ENCODE measurements at regions not wholly inside any gene's neighbourhood (a gene's known extent, or its start where the extent isn't known, plus 50 kb on each side); places are given as distances from the start of the nearest gene placed in this dataset.

- H3K4ac ChIP-seq (ENCODE audit: low read depth, low read length) = peak overlapping the region; percentile 62
- no peak overlapping the region for H3K14ac ChIP-seq (replicated peaks; ENCODE audit: low read depth, low read length)
- H3K4me1 ChIP-seq (ENCODE audit: control insufficient read depth, insufficient read depth, low read length) = peaks cover 8% of the 10 kb centered on the region
- H3K56ac ChIP-seq (ENCODE audit: extremely low read depth, insufficient read depth, low read length) = no peak overlapping the region
- H3K27me3 ChIP-seq (ENCODE audit: control insufficient read depth, insufficient read depth, low read length) = peaks cover 22% of the 10 kb centered on the region
- no peaks in the 10 kb centered on the region for H3K9me3 ChIP-seq (ENCODE audit: control insufficient read depth, insufficient read depth, low read length)
- no peak overlapping the region; the same call in 1 of the 2 replicates for H4K5ac ChIP-seq (ENCODE audit: low read depth, low read length)
- CTCF ChIA-PET = no interaction called here
- no peaks in the 10 kb centered on the region for H3K36me3 ChIP-seq (ENCODE audit: control insufficient read depth, insufficient read depth, low read length)
- ATAC-seq (ENCODE audit: low read depth) = no peak
- TF ChIP-seq MAFK (IDR thresholded peaks at IDR 0.05; ENCODE audit: low read depth, low read length) (no peak), FOS (IDR thresholded peaks at IDR 0.05; ENCODE audit: low read depth, low read length) (no peak), MAZ (IDR thresholded peaks at IDR 0.05; ENCODE audit: borderline replicate concordance, low read depth, low read length) (no peak), POLR2A (IDR thresholded peaks at IDR 0.05; ENCODE audit: low read depth, low read length) (no peak), RCOR1 (IDR thresholded peaks at IDR 0.05; ENCODE audit: insufficient replicate concordance, low read length) (no peak)
- H3K4me3 ChIP-seq (ENCODE audit: insufficient read depth, low read depth, low read length) = no peak overlapping the region
- BruUV-seq (replicated peaks) = no TSS peak
- H3K23ac ChIP-seq (ENCODE audit: low read depth, low read length) = no peak overlapping the region
- POLR2A ChIA-PET (ENCODE audit: unreplicated experiment) = no interaction called here
- no peak overlapping the region; the same call in 1 of the 2 replicates for H3K18ac ChIP-seq (ENCODE audit: low read depth, low read length)
- dilution Hi-C loops (cut with HindIII; ENCODE audit: low sequenced_read_pairs, unreplicated experiment) (no loop called here), intact Hi-C loops (cut with micrococcal nuclease) (no loop called here), in situ Hi-C loops (cut with MboI; ENCODE audit: low sequenced_read_pairs) (no loop called here)
- H3K4me2 ChIP-seq (ENCODE audit: low read depth, low read length) = no peak overlapping the region; the same call in 1 of the 2 replicates
- no peak overlapping the region for H4K8ac ChIP-seq (ENCODE audit: low read depth in 2 of 2, low read length in 2 of 2)
- no peak overlapping the region for H3K27ac ChIP-seq (ENCODE audit: insufficient read depth, low read length)
- H2AK9ac ChIP-seq (replicated peaks; ENCODE audit: low read depth, low read length, poor library complexity) = no peak overlapping the region
- no peak overlapping the region for H2AFZ ChIP-seq (replicated peaks; ENCODE audit: low read length, poor library complexity)
- H4K91ac ChIP-seq (ENCODE audit: insufficient read depth, low read depth, low read length) = peak overlapping the region; percentile 25; the same call in 1 of the 2 replicates
- H3K9me1 ChIP-seq (ENCODE audit: insufficient read depth, low read length) = peaks cover 9% of the 10 kb centered on the region
- peak overlapping the region; percentile 7; the same call in 1 of the 2 replicates for H2BK120ac ChIP-seq (ENCODE audit: low read depth, low read length)
- no peak overlapping the region for H2BK15ac ChIP-seq (ENCODE audit: low read depth, low read length)
- WGBS, 2 experiments (ENCODE audit: extremely low coverage in 2 of 2, insufficient read length in 1 of 2) = 88% methylated on average over 2 of the region's 6 CpGs; no CpG with 5 or more reads in 1 of the 2 experiments
- H3K79me1 ChIP-seq (ENCODE audit: low read depth in 1 of 2, low read length in 2 of 2) = no peaks in the 10 kb centered on the region
- H2BK5ac ChIP-seq (ENCODE audit: low read depth, low read length, poor library complexity, severe bottlenecking) = no peak overlapping the region
- no peak for DNase-seq
- no peak overlapping the region for H3K9ac ChIP-seq (ENCODE audit: low read depth, low read length)
- H2AK5ac ChIP-seq (ENCODE audit: low read depth, low read length) = peak overlapping the region; percentile 61; the same call in 1 of the 2 replicates
- H2BK20ac ChIP-seq (ENCODE audit: low read depth, low read length) = 0 out of 2 replicates have a peak overlapping the region, but pooled peaks have one; percentile 26
- H4K20me1 ChIP-seq (ENCODE audit: insufficient read depth, low read length) = peaks cover 8% of the 10 kb centered on the region; the same call in 1 of the 2 replicates
Observed at GRCh38 chr13:50244355-50244712, 229.1 kb downstream of the KCNRG start.
